ENCODE measurements at regions not wholly inside any gene's neighbourhood (a gene's known extent, or its start where the extent isn't known, plus 50 kb on each side); places are given as distances from the start of the nearest gene placed in this dataset.
"Not testable (repeated sequence)": the region's sequence is repeated elsewhere in the genome, so short reads cannot be mapped to it uniquely, and the experiment has no call there.

DNA sequence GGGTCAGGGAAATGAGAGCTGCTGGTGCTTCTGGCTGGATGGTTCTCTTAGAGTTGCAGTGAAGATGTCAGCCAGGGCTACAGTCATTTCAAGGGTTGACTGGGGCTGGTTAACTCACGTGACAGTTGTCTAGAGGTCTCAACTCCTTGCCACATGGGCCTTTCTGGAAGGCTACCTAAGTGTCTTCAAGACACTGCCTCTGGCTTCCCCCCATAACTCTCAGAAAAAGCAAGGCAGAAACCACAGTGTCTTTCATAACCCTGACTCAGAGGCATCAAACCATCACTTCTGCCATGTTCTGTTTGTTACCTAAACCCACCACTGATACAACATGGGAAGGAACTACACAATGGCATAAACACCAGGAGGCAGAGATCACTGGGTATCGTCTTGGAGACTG, 828.9 kb downstream of the EPHA4 start:
- no peak for DNase-seq (ENCODE audit: low read depth)
- TF ChIP-seq, protein P1, sequence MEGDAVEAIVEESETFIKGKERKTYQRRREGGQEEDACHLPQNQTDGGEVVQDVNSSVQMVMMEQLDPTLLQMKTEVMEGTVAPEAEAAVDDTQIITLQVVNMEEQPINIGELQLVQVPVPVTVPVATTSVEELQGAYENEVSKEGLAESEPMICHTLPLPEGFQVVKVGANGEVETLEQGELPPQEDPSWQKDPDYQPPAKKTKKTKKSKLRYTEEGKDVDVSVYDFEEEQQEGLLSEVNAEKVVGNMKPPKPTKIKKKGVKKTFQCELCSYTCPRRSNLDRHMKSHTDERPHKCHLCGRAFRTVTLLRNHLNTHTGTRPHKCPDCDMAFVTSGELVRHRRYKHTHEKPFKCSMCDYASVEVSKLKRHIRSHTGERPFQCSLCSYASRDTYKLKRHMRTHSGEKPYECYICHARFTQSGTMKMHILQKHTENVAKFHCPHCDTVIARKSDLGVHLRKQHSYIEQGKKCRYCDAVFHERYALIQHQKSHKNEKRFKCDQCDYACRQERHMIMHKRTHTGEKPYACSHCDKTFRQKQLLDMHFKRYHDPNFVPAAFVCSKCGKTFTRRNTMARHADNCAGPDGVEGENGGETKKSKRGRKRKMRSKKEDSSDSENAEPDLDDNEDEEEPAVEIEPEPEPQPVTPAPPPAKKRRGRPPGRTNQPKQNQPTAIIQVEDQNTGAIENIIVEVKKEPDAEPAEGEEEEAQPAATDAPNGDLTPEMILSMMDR (IDR thresholded peaks at IDR 0.05; ENCODE audit: control insufficient read depth, extremely low read depth, insufficient read depth): no peak
- H3K4me3 ChIP-seq (ENCODE audit: low read depth, low read length): no peak overlapping the region

DNA sequence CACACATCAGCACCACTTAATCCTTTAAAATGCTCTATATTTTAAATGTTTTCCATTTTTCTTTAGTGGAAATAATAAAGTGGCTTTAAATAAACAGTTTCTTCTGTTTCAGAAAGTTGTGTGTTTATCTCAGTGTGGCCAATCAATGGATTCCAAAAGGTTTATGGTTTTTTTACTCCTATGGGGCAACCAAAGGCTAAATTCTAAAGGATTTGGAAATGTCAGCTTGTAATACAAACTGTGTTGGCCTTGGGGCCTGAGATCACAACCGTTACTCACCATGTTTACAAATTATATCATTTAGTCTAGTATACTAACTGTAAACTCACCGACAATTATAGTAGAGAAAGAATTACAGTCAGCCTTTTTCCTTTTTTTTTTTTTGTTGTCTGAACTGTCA, 827.2 kb downstream of the EPHA4 start:
- DNase-seq (ENCODE audit: low read depth): no peak
- TF ChIP-seq, protein P1 (IDR thresholded peaks at IDR 0.05; ENCODE audit: control insufficient read depth, extremely low read depth, insufficient read depth): no peak
- no peak overlapping the region for H3K4me3 ChIP-seq (ENCODE audit: low read depth, low read length)

DNA sequence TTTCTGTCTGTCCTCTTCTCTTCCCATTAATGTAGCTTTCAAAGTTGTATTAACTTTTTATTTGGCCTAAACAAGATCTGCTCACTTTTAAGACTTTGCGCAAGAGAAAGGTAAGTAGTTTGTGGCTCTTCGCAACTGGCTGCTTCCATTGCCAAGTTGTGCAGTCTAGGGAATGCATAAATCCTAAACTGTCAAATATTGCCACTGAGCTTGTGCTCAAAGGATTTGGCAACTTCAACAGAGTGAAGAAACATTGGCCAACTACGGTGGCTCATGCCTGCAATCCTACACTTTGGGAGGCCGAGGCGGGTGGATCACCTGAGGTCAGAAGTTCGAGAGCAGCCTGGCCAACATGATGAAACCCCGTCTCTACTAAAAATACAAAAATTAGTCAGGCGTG, 826.4 kb downstream of the EPHA4 start:
- no peak for DNase-seq (ENCODE audit: low read depth)
- TF ChIP-seq, protein P1 (IDR thresholded peaks at IDR 0.05; ENCODE audit: control insufficient read depth, extremely low read depth, insufficient read depth): no peak
- H3K4me3 ChIP-seq (ENCODE audit: low read depth, low read length): no peak overlapping the region

DNA sequence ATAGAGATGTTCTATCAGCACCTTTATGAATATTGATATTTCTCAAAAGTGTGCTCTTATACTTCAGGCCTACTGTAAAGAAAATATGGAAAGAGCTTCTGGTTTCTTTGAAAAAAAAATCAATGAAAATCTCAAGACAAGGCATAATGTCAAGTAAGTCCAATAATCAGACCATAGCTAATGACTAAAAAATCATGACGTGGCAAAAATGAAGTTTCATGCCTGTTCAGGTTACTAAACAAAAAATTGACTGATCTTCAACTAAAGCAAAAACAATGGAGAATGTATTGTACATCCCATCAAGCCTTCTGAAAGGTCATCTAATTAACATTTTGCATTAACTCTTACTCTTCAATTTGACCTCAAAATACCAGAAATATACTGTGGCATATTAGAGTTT, 824.4 kb downstream of the EPHA4 start:
- TF ChIP-seq, protein P1 (IDR thresholded peaks at IDR 0.05; ENCODE audit: control insufficient read depth, extremely low read depth, insufficient read depth): no peak
- no peak for DNase-seq (ENCODE audit: low read depth)
- no peak overlapping the region for H3K4me3 ChIP-seq (ENCODE audit: low read depth, low read length)

GRCh38 chr2:220748875-220749479, 823.1 kb downstream of the EPHA4 start:
- TF ChIP-seq, protein P1 (IDR thresholded peaks at IDR 0.05; ENCODE audit: control insufficient read depth, extremely low read depth, insufficient read depth): no peak
- DNase-seq (ENCODE audit: low read depth): no peak
- H3K4me3 ChIP-seq (ENCODE audit: low read depth, low read length): no peak overlapping the region

DNA sequence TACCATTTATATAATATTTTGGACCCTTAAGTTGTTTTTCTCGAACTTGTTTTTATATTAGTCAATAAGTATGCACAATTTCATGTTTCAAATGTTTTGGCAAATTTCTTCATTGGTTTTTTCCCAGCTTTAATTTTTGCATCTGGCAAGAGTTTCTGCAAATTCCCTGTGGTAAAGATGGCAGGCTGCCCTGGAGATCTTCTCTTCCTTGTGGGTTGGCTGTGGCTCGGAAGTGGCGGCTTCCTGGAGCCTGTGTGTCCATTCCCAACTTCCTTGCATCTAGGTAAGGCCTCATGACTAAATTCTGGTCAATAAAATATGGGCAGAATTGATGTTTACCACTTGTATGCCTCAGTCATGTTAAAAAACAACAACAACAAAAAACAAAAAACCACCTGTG, 818.6 kb downstream of the EPHA4 start:
- no peak for DNase-seq (ENCODE audit: low read depth)
- no peak overlapping the region for H3K4me3 ChIP-seq (ENCODE audit: low read depth, low read length)
- TF ChIP-seq, protein P1 (IDR thresholded peaks at IDR 0.05; ENCODE audit: control insufficient read depth, extremely low read depth, insufficient read depth): no peak

GRCh38 chr2:220756653-220757052, 815.5 kb downstream of the EPHA4 start:
- DNase-seq (ENCODE audit: low read depth): no peak
- H3K4me3 ChIP-seq (ENCODE audit: low read depth, low read length): no peak overlapping the region
- TF ChIP-seq, protein P1 (IDR thresholded peaks at IDR 0.05; ENCODE audit: control insufficient read depth, extremely low read depth, insufficient read depth): no peak

GRCh38 chr2:220758376-220758775, 813.7 kb downstream of the EPHA4 start:
- not testable (repeated sequence) for H3K4me3 ChIP-seq (ENCODE audit: low read depth, low read length); DNase-seq (ENCODE audit: low read depth)

Measured in LNCaP clone FGC (cell line).